ENCODE measurements at regions not wholly inside any gene's neighbourhood (a gene's known extent, or its start where the extent isn't known, plus 50 kb on each side); places are given as distances from the start of the nearest gene placed in this dataset.

DNA sequence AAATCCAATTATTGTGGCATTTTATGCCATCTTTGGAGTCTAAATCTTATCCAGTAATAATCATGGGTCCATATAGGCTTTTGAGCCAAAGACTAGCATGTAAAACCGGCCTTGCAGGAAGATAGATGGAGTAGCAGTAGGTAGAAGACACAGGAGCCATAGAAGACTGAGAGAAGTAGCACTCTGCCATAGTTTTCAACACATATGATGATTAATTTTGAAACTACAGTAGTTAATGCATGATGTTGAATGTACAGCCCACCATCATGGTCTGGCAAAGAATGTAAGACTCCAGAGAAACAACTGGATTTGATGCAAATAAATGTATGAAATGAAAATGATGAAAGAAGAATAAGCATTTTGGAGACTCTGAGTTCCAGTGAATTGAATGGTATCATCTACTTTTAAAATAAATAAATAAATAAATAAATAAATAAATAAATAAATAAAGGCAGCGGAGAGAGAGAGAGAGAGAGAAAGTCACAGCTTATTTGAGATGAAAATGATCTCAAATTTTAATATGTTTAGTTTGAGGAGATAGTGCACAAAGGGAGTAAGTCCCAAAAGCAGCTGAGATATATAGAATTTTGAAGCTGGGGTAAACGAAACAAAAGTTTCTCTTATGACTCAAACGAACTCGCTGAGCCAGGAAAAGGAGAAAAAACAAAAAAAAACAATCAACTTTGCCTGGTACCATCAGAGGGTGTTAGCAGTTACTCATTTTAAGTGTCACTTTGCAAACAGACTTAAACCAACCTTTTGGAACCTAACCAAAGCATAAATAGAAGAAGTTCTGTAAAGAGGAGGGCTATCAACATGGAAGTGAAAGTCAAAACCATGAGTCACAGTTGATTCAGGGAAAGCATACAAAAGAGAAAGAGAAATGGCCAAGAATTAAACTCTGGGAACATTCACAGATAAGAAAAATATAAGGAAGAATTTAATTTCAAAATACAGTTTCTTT, 388.7 kb downstream of the CETN3 start:
- Histone ChIP-seq H3K27ac (ENCODE audit: low read depth, low read length) (peak overlapping the region; percentile 83), H3K79me2 (ENCODE audit: insufficient read depth, low read length) (no peaks in the 10 kb centered on the region), H3K9me3 (ENCODE audit: insufficient read depth, low read depth, low read length) (no peaks in the 10 kb centered on the region), H4K20me1 (ENCODE audit: insufficient read depth, low read length) (no peaks in the 10 kb centered on the region), H3K4me1 (ENCODE audit: insufficient read depth, low read length) (peaks cover 14% of the 10 kb centered on the region), H3K36me3 (ENCODE audit: insufficient read depth, low read length) (no peaks in the 10 kb centered on the region), H2AFZ (ENCODE audit: low read depth, low read length) (no peak overlapping the region), H3K4me2 (ENCODE audit: low read length) (peak overlapping the region; percentile 73), H3K4me3 (ENCODE audit: insufficient read depth, low read depth, low read length) (peak overlapping the region; percentile 42), H3K27me3 (ENCODE audit: insufficient read depth, low read length) (no peaks in the 10 kb centered on the region), H3K9ac (ENCODE audit: low read length) (peak overlapping the region; percentile 65)
- peak; percentile 85 for FAIRE-seq
- Mint-ChIP-seq H3K4me1 (ENCODE audit: low read depth, unreplicated experiment) (peaks cover 10% of the 10 kb centered on the region), H3K4me3 (ENCODE audit: unreplicated experiment) (no peak overlapping the region), H3K27ac (ENCODE audit: unreplicated experiment) (peak overlapping the region; percentile 96), H3K27me3 (ENCODE audit: low read depth, unreplicated experiment) (no peaks in the 10 kb centered on the region), H3K9me3 (ENCODE audit: unreplicated experiment) (no peaks in the 10 kb centered on the region), H3K36me3 (ENCODE audit: low read depth, unreplicated experiment) (no peaks in the 10 kb centered on the region)
- TF ChIP-seq, protein P1, sequence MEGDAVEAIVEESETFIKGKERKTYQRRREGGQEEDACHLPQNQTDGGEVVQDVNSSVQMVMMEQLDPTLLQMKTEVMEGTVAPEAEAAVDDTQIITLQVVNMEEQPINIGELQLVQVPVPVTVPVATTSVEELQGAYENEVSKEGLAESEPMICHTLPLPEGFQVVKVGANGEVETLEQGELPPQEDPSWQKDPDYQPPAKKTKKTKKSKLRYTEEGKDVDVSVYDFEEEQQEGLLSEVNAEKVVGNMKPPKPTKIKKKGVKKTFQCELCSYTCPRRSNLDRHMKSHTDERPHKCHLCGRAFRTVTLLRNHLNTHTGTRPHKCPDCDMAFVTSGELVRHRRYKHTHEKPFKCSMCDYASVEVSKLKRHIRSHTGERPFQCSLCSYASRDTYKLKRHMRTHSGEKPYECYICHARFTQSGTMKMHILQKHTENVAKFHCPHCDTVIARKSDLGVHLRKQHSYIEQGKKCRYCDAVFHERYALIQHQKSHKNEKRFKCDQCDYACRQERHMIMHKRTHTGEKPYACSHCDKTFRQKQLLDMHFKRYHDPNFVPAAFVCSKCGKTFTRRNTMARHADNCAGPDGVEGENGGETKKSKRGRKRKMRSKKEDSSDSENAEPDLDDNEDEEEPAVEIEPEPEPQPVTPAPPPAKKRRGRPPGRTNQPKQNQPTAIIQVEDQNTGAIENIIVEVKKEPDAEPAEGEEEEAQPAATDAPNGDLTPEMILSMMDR (IDR thresholded peaks at IDR 0.05; ENCODE audit: insufficient read depth, low read depth, low read length) = no peak
- no peak for TF ChIP-seq EZH2 (IDR thresholded peaks at IDR 0.05; ENCODE audit: insufficient read depth, low read length)
- peak; percentile 97 for DNase-seq (ENCODE audit: low read depth)

GRCh38 chr5:90017239-90017638, 392.3 kb downstream of the CETN3 start:
- peaks cover 21% of the 10 kb centered on the region for H3K4me1 ChIP-seq (ENCODE audit: insufficient read depth, low read length)
- no peaks in the 10 kb centered on the region for H3K9me3 ChIP-seq (ENCODE audit: insufficient read depth, low read depth, low read length)
- no peaks in the 10 kb centered on the region for H4K20me1 ChIP-seq (ENCODE audit: insufficient read depth, low read length)
- peaks cover 27% of the 10 kb centered on the region for H3K4me1 Mint-ChIP-seq (ENCODE audit: low read depth, unreplicated experiment)
- no peak overlapping the region for H3K4me2 ChIP-seq (ENCODE audit: low read length)
- no peak overlapping the region for H2AFZ ChIP-seq (ENCODE audit: low read depth, low read length)
- H3K4me3 Mint-ChIP-seq (ENCODE audit: unreplicated experiment) = no peak overlapping the region
- no peaks in the 10 kb centered on the region for H3K79me2 ChIP-seq (ENCODE audit: insufficient read depth, low read length)
- TF ChIP-seq, protein P1 (IDR thresholded peaks at IDR 0.05; ENCODE audit: insufficient read depth, low read depth, low read length) = no peak
- TF ChIP-seq EZH2 (IDR thresholded peaks at IDR 0.05; ENCODE audit: insufficient read depth, low read length) = no peak
- FAIRE-seq = no peak
- H3K9me3 Mint-ChIP-seq (ENCODE audit: unreplicated experiment) = no peaks in the 10 kb centered on the region
- no peaks in the 10 kb centered on the region for H3K36me3 ChIP-seq (ENCODE audit: insufficient read depth, low read length)
- no peak overlapping the region for H3K27ac ChIP-seq (ENCODE audit: low read depth, low read length)
- no peaks in the 10 kb centered on the region for H3K36me3 Mint-ChIP-seq (ENCODE audit: low read depth, unreplicated experiment)
- H3K4me3 ChIP-seq (ENCODE audit: insufficient read depth, low read depth, low read length) = no peak overlapping the region
- no peaks in the 10 kb centered on the region for H3K27me3 Mint-ChIP-seq (ENCODE audit: low read depth, unreplicated experiment)
- no peak overlapping the region for H3K27ac Mint-ChIP-seq (ENCODE audit: unreplicated experiment)
- no peaks in the 10 kb centered on the region for H3K27me3 ChIP-seq (ENCODE audit: insufficient read depth, low read length)
- no peak overlapping the region for H3K9ac ChIP-seq (ENCODE audit: low read length)
- no peak for DNase-seq (ENCODE audit: low read depth)

GRCh38 chr5:90015584-90016018, 394.0 kb downstream of the CETN3 start:
- DNase-seq (ENCODE audit: low read depth) (peak; percentile 73), FAIRE-seq (peak; percentile 89)
- no peaks in the 10 kb centered on the region for H3K9me3 Mint-ChIP-seq (ENCODE audit: unreplicated experiment)
- Histone ChIP-seq H3K4me3 (ENCODE audit: insufficient read depth, low read depth, low read length) (no peak overlapping the region), H3K4me1 (ENCODE audit: insufficient read depth, low read length) (peaks cover 13% of the 10 kb centered on the region), H3K79me2 (ENCODE audit: insufficient read depth, low read length) (no peaks in the 10 kb centered on the region), H3K9ac (ENCODE audit: low read length) (peak overlapping the region; percentile 51), H3K27me3 (ENCODE audit: insufficient read depth, low read length) (no peaks in the 10 kb centered on the region), H3K9me3 (ENCODE audit: insufficient read depth, low read depth, low read length) (no peaks in the 10 kb centered on the region), H2AFZ (ENCODE audit: low read depth, low read length) (peak overlapping the region; percentile 7), H3K4me2 (ENCODE audit: low read length) (peak overlapping the region; percentile 67), H3K27ac (ENCODE audit: low read depth, low read length) (peak overlapping the region; percentile 63), H4K20me1 (ENCODE audit: insufficient read depth, low read length) (no peaks in the 10 kb centered on the region), H3K36me3 (ENCODE audit: insufficient read depth, low read length) (no peaks in the 10 kb centered on the region)
- peak overlapping the region; percentile 52 for H3K4me3 Mint-ChIP-seq (ENCODE audit: unreplicated experiment)
- H3K27ac Mint-ChIP-seq (ENCODE audit: unreplicated experiment) = peak overlapping the region; percentile 97
- H3K4me1 Mint-ChIP-seq (ENCODE audit: low read depth, unreplicated experiment) = peaks cover 25% of the 10 kb centered on the region
- H3K27me3 Mint-ChIP-seq (ENCODE audit: low read depth, unreplicated experiment) = no peaks in the 10 kb centered on the region
- TF ChIP-seq EZH2 (IDR thresholded peaks at IDR 0.05; ENCODE audit: insufficient read depth, low read length) = no peak
- TF ChIP-seq, protein P1 (IDR thresholded peaks at IDR 0.05; ENCODE audit: insufficient read depth, low read depth, low read length) = no peak
- H3K36me3 Mint-ChIP-seq (ENCODE audit: low read depth, unreplicated experiment) = no peaks in the 10 kb centered on the region
